HG03571 (cell line): ENCODE measurements at regions not wholly inside any gene's neighbourhood (a gene's known extent, or its start where the extent isn't known, plus 50 kb on each side); places are given as distances from the start of the nearest gene placed in this dataset.

Experiments
- ATAC-seq: cut with Tn5 transposase; IDR thresholded peaks from one replicate; pipeline ENCODE4 v1.9.1; 2021; ENCODE audit not compliant: unreplicated experiment

GRCh38 chr7:117972606-117973005, 99.4 kb upstream of the CTTNBP2 start:
- ATAC-seq, result no peak

- no peak for ATAC-seq
These were observed 100.7 kb upstream of the CTTNBP2 start for GRCh38 chr7:117973975-117974374.

GRCh38 chr7:117974891-117975290, 101.7 kb upstream of the CTTNBP2 start:
- no peak for ATAC-seq

- no peak for ATAC-seq
These were observed 102.2 kb upstream of the CTTNBP2 start for GRCh38 chr7:117975476-117975875.

- no peak for ATAC-seq
These were observed 106.8 kb upstream of the CTTNBP2 start for GRCh38 chr7:117979954-117980497.

GRCh38 chr7:117982071-117983055, 109.1 kb upstream of the CTTNBP2 start:
- no peak for ATAC-seq

GRCh38 chr7:117986645-117987269, 113.5 kb upstream of the CTTNBP2 start:
- no peak for ATAC-seq

GRCh38 chr7:117990834-117991233, 117.6 kb upstream of the CTTNBP2 start:
- ATAC-seq, result no peak

- ATAC-seq, result no peak
These were observed 119.6 kb upstream of the CTTNBP2 start for GRCh38 chr7:117992635-117993376.

- ATAC-seq, result peak; percentile 93
These were observed 120.2 kb upstream of the CTTNBP2 start for GRCh38 chr7:117993377-117994003.

- ATAC-seq, result no peak
These were observed 122.8 kb upstream of the CTTNBP2 start for GRCh38 chr7:117995850-117996650.

- no peak for ATAC-seq
These were observed 124.9 kb upstream of the CTTNBP2 start for GRCh38 chr7:117997862-117998825.

- no peak for ATAC-seq
These were observed 127.4 kb upstream of the CTTNBP2 start for GRCh38 chr7:118000480-118001202.

- no peak for ATAC-seq
These were observed 130.2 kb upstream of the CTTNBP2 start for GRCh38 chr7:118003476-118003875.

- no peak for ATAC-seq
These were observed 131.8 kb upstream of the CTTNBP2 start for GRCh38 chr7:118005026-118005425.

GRCh38 chr7:118006979-118007378, 133.7 kb upstream of the CTTNBP2 start:
- no peak for ATAC-seq

GRCh38 chr7:118009419-118009818, 136.2 kb upstream of the CTTNBP2 start:
- ATAC-seq, result no peak

- ATAC-seq, result no peak
These were observed 138.4 kb upstream of the CTTNBP2 start for GRCh38 chr7:118011652-118012051.
